ENCODE measurements at regions not wholly inside any gene's neighbourhood (a gene's known extent, or its start where the extent isn't known, plus 50 kb on each side); places are given as distances from the start of the nearest gene placed in this dataset.

- Histone ChIP-seq H3K36me3 (no peaks in the 10 kb centered on the region), H3K4me3 (ENCODE audit: low read depth in 1 of 2, low read length in 1 of 2) (no peak overlapping the region), H3K9me3 (no peaks in the 10 kb centered on the region), H3K4me1 (ENCODE audit: control insufficient read depth in 1 of 2, insufficient read depth in 1 of 2, low read depth in 1 of 2, low read length in 1 of 2) (no peaks in the 10 kb centered on the region), H3K27ac (no peak overlapping the region), H3K27me3 (no peaks in the 10 kb centered on the region)
- no peak for TF ChIP-seq CTCF (IDR thresholded peaks at IDR 0.05)
Observed at GRCh38 chr21:14697769-14698168, 151.7 kb upstream of the SAMSN1 start.

- Histone ChIP-seq H3K4me3 (ENCODE audit: low read depth in 1 of 2, low read length in 1 of 2) (no peak overlapping the region), H3K9me3 (no peaks in the 10 kb centered on the region), H3K27ac (no peak overlapping the region), H3K4me1 (ENCODE audit: control insufficient read depth in 1 of 2, insufficient read depth in 1 of 2, low read depth in 1 of 2, low read length in 1 of 2) (peaks cover 18 to 20% of the 10 kb centered on the region in 2 experiments), H3K27me3 (no peaks in the 10 kb centered on the region), H3K36me3 (no peaks in the 10 kb centered on the region)
- no peak for TF ChIP-seq CTCF (IDR thresholded peaks at IDR 0.05)
Observed at GRCh38 chr21:14694817-14695216, 148.7 kb upstream of the SAMSN1 start.

- Histone ChIP-seq H3K36me3 (no peaks in the 10 kb centered on the region), H3K27ac (no peak overlapping the region)
Observed at GRCh38 chr21:14693997-14694396, 147.9 kb upstream of the SAMSN1 start.

GRCh38 chr21:14691914-14692313 lies 145.8 kb upstream of the SAMSN1 start:
- no peak for TF ChIP-seq CTCF (IDR thresholded peaks at IDR 0.05)

More at GRCh38 chr21:14693997-14694396, 147.9 kb upstream of the SAMSN1 start:
- Histone ChIP-seq H3K4me3 (ENCODE audit: low read depth in 1 of 2, low read length in 1 of 2) (no peak overlapping the region), H3K27me3 (no peaks in the 10 kb centered on the region), H3K4me1 (ENCODE audit: control insufficient read depth in 1 of 2, insufficient read depth in 1 of 2, low read depth in 1 of 2, low read length in 1 of 2) (peaks cover 18 to 20% of the 10 kb centered on the region in 2 experiments), H3K9me3 (no peaks in the 10 kb centered on the region)
- TF ChIP-seq CTCF (IDR thresholded peaks at IDR 0.05): no peak

GRCh38 chr21:14690886-14691285 lies 144.8 kb upstream of the SAMSN1 start:
- H3K27me3 ChIP-seq: no peaks in the 10 kb centered on the region

More at GRCh38 chr21:14691914-14692313, 145.8 kb upstream of the SAMSN1 start:
- Histone ChIP-seq H3K36me3 (no peaks in the 10 kb centered on the region), H3K27me3 (no peaks in the 10 kb centered on the region), H3K4me1 (ENCODE audit: control insufficient read depth in 1 of 2, insufficient read depth in 1 of 2, low read depth in 1 of 2, low read length in 1 of 2) (peaks cover 27% of the 10 kb centered on the region in 2 experiments), H3K27ac (no peak overlapping the region), H3K4me3 (ENCODE audit: low read depth in 1 of 2, low read length in 1 of 2) (no peak overlapping the region), H3K9me3 (no peaks in the 10 kb centered on the region)

More at GRCh38 chr21:14690886-14691285, 144.8 kb upstream of the SAMSN1 start:
- Histone ChIP-seq H3K9me3 (no peaks in the 10 kb centered on the region), H3K27ac (no peak overlapping the region), H3K4me3 (ENCODE audit: low read depth in 1 of 2, low read length in 1 of 2) (no peak overlapping the region), H3K4me1 (ENCODE audit: control insufficient read depth in 1 of 2, insufficient read depth in 1 of 2, low read depth in 1 of 2, low read length in 1 of 2) (peaks cover 37% of the 10 kb centered on the region in 2 experiments), H3K36me3 (no peaks in the 10 kb centered on the region)
- TF ChIP-seq CTCF (IDR thresholded peaks at IDR 0.05): no peak

Data from neutrophil (primary cell).